ENCODE measurements at regions not wholly inside any gene's neighbourhood (a gene's known extent, or its start where the extent isn't known, plus 50 kb on each side); places are given as distances from the start of the nearest gene placed in this dataset.

DNA sequence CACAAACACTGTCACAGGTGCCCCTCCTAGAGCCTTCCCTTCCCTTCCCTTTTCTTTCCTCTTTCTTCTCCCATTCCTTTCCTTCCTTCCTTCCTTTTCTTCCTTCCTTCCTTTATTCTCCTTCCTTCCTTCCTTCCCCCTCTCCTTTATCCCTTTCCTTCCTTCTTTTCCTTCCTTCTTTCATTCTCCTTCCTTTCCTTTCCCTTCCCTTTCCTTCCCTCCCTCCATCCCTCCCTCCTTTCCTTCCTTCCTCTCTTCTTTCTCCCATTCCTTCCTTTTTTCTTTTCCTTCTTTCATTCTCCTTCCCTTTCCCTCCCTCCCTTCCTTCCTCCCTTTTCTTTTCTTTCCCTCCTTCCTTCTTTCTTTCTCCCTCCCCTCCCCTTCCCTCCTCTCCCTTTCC is 170.0 kb downstream of the ENGASE start:
- Histone ChIP-seq H3K36me3 (ENCODE audit: control insufficient read depth in 2 of 2, insufficient read depth in 2 of 2, low read length in 1 of 2) (no peaks in the 10 kb centered on the region), H3K4me1 (ENCODE audit: control insufficient read depth in 2 of 2, insufficient read depth in 2 of 2, low read length in 2 of 2) (no peaks in the 10 kb centered on the region), H3K27me3 (ENCODE audit: control insufficient read depth in 2 of 2, insufficient read depth in 1 of 2, low read length in 1 of 2) (peaks cover 0 to 15% of the 10 kb centered on the region in 2 donors), H3K9me3 (ENCODE audit: control insufficient read depth in 2 of 2, insufficient read depth in 1 of 2, low read length in 1 of 2) (no peaks in the 10 kb centered on the region), H3K27ac (ENCODE audit: low read depth in 1 of 2, low read length in 1 of 2) (no peak overlapping the region), H3K4me3 (ENCODE audit: low read length in 2 of 2) (no peak overlapping the region)
- DNase-seq (ENCODE audit: low read depth in 6 of 9, low spot score in 9 of 9) = no peak

DNA sequence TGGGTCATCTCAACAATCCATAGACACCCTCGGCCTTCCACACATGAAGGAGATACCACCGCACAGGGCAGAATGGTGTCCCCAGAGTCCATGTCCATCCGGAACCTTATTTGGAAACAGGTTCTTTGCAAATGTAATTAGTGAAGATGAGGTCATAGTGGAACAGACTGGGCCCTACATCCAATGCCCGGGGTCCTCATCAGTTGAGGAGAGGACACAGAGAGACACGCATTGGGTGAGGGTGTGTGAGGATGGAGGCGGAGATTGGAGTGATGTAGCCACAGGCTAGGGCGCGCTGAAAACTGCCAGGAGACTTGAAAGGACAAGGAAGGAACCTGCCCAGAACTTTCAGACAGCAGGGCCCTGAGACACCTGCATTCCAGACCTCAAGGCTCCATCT is 169.4 kb downstream of the ENGASE start:
- Histone ChIP-seq H3K9me3 (ENCODE audit: control insufficient read depth in 2 of 2, insufficient read depth in 1 of 2, low read length in 1 of 2) (no peaks in the 10 kb centered on the region), H3K36me3 (ENCODE audit: control insufficient read depth in 2 of 2, insufficient read depth in 2 of 2, low read length in 1 of 2) (no peaks in the 10 kb centered on the region), H3K27me3 (ENCODE audit: control insufficient read depth in 2 of 2, insufficient read depth in 1 of 2, low read length in 1 of 2) (peaks cover 0 to 10% of the 10 kb centered on the region in 2 donors), H3K4me1 (ENCODE audit: control insufficient read depth in 2 of 2, insufficient read depth in 2 of 2, low read length in 2 of 2) (no peaks in the 10 kb centered on the region), H3K27ac (ENCODE audit: low read depth in 1 of 2, low read length in 1 of 2) (no peak overlapping the region), H3K4me3 (ENCODE audit: low read length in 2 of 2) (no peak overlapping the region)
- 95% methylated on average over 8 of the region's 8 CpGs for WGBS
- no peak for DNase-seq (ENCODE audit: low read depth in 6 of 9, low spot score in 9 of 9)

DNA sequence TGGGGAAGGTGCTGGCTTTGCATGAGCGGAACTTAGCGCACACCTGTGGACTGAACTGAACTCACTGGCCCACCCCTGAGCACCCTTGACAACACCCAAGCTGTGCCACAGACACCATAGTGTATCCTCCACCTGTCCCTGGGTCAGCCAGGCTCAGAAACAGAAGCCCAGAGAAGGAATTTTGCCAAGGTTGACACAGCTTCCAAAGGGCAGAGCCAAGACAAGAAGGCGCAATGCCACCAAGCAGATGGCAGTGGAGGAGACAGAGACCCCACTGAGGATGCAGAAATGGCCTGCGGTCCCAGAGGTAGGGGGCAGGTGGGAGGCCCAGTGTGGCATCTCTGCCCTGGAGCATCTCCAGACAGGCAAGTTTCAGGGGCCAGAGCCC is 169.0 kb downstream of the ENGASE start:
- Histone ChIP-seq H3K27ac (ENCODE audit: low read depth in 1 of 2, low read length in 1 of 2) (no peak overlapping the region), H3K9me3 (ENCODE audit: control insufficient read depth in 2 of 2, insufficient read depth in 1 of 2, low read length in 1 of 2) (no peaks in the 10 kb centered on the region), H3K4me3 (ENCODE audit: low read length in 2 of 2) (no peak overlapping the region), H3K4me1 (ENCODE audit: control insufficient read depth in 2 of 2, insufficient read depth in 2 of 2, low read length in 2 of 2) (no peaks in the 10 kb centered on the region), H3K27me3 (ENCODE audit: control insufficient read depth in 2 of 2, insufficient read depth in 1 of 2, low read length in 1 of 2) (peaks cover 0 to 6% of the 10 kb centered on the region in 2 donors), H3K36me3 (ENCODE audit: control insufficient read depth in 2 of 2, insufficient read depth in 2 of 2, low read length in 1 of 2) (no peaks in the 10 kb centered on the region)
- 96% methylated on average over 4 of the region's 4 CpGs for WGBS
- no peak for DNase-seq (ENCODE audit: low read depth in 6 of 9, low spot score in 9 of 9)

DNA sequence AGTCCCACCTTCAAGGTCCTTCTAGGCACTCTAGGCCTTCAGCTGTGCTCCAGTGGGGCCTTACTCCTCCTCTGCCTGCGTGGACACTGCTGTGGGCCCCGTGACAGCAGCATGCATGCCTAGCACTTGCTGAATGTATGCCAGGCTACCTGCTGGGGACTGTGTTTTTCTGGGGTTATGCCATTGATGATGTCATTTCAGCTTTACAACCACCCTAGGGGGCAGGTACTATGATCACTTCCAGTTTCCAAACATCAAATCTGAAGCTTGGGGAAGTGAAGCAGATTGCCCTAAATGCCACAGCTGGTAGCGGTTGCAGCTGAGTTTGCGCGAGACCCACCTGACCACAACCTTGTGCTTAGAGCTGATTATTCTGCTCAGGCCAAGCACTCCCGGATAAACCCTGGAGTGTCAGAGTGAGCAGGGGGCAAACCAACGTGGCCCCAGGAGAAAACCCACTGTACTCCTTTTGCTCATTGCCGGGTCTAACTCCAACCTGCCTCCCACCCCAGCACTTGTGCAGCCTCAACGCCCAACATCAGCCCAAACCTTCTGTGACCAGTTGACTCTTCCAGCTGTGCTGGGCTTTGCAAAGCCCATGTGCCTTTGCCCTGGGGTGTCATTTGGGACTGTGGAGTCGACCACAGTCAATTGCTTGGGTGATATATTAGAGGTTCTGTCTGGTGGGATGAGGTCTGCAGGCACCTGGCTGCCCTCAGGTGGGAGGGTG is 168.4 kb downstream of the ENGASE start:
- Histone ChIP-seq H3K36me3 (ENCODE audit: control insufficient read depth in 2 of 2, insufficient read depth in 2 of 2, low read length in 1 of 2) (no peaks in the 10 kb centered on the region), H3K4me1 (ENCODE audit: control insufficient read depth in 2 of 2, insufficient read depth in 2 of 2, low read length in 2 of 2) (no peaks in the 10 kb centered on the region), H3K27me3 (ENCODE audit: control insufficient read depth in 2 of 2, insufficient read depth in 1 of 2, low read length in 1 of 2) (peaks cover 0 to 5% of the 10 kb centered on the region in 2 donors), H3K4me3 (ENCODE audit: low read length in 2 of 2) (no peak overlapping the region), H3K9me3 (ENCODE audit: control insufficient read depth in 2 of 2, insufficient read depth in 1 of 2, low read length in 1 of 2) (no peaks in the 10 kb centered on the region), H3K27ac (ENCODE audit: low read depth in 1 of 2, low read length in 1 of 2) (no peak overlapping the region)
- WGBS = 56% methylated on average over 10 of the region's 10 CpGs
- peak in 1 of 9 donors; percentile 6 for DNase-seq (ENCODE audit: low read depth in 6 of 9, low spot score in 9 of 9)

DNA sequence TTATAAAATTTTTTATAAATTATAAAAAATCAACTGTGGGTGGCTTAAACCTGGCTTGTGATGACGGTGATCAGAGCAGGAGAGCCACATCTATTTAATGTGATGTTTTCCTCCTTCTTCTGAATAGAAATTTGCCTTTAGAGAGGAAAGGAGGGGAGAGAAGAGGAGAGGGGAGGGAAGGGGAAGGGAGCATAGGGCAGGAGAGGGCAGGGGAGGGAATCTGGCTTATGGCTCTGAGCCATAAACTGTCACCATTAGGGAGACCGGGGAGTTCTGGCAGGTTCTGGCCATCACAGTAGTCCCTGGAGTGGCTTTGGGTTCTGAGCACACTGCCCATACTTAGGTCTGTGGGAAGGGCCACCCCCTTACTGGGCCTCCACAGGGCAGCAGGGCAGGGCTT is 167.8 kb downstream of the ENGASE start:
- Histone ChIP-seq H3K4me1 (ENCODE audit: control insufficient read depth in 2 of 2, insufficient read depth in 2 of 2, low read length in 2 of 2) (no peaks in the 10 kb centered on the region), H3K4me3 (ENCODE audit: low read length in 2 of 2) (no peak overlapping the region), H3K27ac (ENCODE audit: low read depth in 1 of 2, low read length in 1 of 2) (no peak overlapping the region), H3K36me3 (ENCODE audit: control insufficient read depth in 2 of 2, insufficient read depth in 2 of 2, low read length in 1 of 2) (no peaks in the 10 kb centered on the region), H3K9me3 (ENCODE audit: control insufficient read depth in 2 of 2, insufficient read depth in 1 of 2, low read length in 1 of 2) (no peaks in the 10 kb centered on the region), H3K27me3 (ENCODE audit: control insufficient read depth in 2 of 2, insufficient read depth in 1 of 2, low read length in 1 of 2) (peaks cover 0 to 2% of the 10 kb centered on the region in 2 donors)
- no peak for DNase-seq (ENCODE audit: low read depth in 6 of 9, low spot score in 9 of 9)
- 81% methylated on average over 2 of the region's 2 CpGs for WGBS

DNA sequence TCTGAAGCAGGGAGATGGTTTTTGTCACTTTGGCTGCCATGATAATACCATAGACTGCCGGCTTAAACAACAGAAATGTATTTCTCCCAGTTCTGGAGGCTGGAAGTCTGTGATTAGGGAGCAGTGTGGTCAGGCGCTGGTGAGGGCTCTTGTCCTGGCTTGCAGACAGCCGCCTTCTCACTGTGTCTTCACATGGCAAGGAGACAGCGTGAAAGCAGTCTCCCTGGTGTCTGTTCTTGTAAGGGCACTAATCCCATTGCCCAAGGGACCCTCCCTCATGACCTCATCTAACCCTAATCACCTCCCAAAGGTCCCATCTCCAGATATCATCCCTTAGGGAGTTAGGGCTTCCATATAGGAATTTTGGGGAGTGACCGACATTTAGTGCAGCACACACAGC is 167.0 kb downstream of the ENGASE start:
- Histone ChIP-seq H3K4me1 (ENCODE audit: control insufficient read depth in 2 of 2, insufficient read depth in 2 of 2, low read length in 2 of 2) (no peaks in the 10 kb centered on the region), H3K36me3 (ENCODE audit: control insufficient read depth in 2 of 2, insufficient read depth in 2 of 2, low read length in 1 of 2) (no peaks in the 10 kb centered on the region), H3K4me3 (ENCODE audit: low read length in 2 of 2) (no peak overlapping the region), H3K27ac (ENCODE audit: low read depth in 1 of 2, low read length in 1 of 2) (no peak overlapping the region), H3K9me3 (ENCODE audit: control insufficient read depth in 2 of 2, insufficient read depth in 1 of 2, low read length in 1 of 2) (no peaks in the 10 kb centered on the region), H3K27me3 (ENCODE audit: control insufficient read depth in 2 of 2, insufficient read depth in 1 of 2, low read length in 1 of 2) (peaks cover 0 to 2% of the 10 kb centered on the region in 2 donors)
- 93% methylated on average over 5 of the region's 5 CpGs for WGBS
- DNase-seq (ENCODE audit: low read depth in 6 of 9, low spot score in 9 of 9) = no peak

DNA sequence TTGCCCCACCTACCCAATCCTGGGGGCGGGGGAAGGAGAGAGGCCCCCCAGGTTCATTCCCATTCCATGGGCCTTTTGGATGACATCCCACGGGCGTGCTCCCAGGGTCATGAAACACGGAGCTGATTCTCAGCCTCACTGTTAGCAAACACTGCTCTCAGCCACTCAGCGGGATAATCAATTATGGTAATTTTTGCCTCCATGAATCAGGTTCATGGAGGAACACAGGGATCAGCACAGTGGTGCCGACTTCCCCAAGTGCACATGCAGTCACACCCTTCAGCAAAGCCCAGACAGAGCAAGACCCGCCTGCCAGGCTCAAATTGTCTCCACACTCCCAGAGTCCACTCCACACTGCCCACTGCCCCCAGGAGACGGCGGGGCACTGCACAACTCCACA is 164.6 kb downstream of the ENGASE start:
- H3K4me1 ChIP-seq (ENCODE audit: control insufficient read depth in 2 of 2, insufficient read depth in 2 of 2, low read length in 2 of 2) = no peaks in the 10 kb centered on the region
- H3K27me3 ChIP-seq (ENCODE audit: control insufficient read depth in 2 of 2, insufficient read depth in 1 of 2, low read length in 1 of 2) = peaks cover 0 to 2% of the 10 kb centered on the region in 2 donors
- H3K9me3 ChIP-seq (ENCODE audit: control insufficient read depth in 2 of 2, insufficient read depth in 1 of 2, low read length in 1 of 2) = no peaks in the 10 kb centered on the region
- 87% methylated on average over 9 of the region's 9 CpGs for WGBS
- DNase-seq (ENCODE audit: low read depth in 6 of 9, low spot score in 9 of 9) = no peak
- H3K4me3 ChIP-seq (ENCODE audit: low read length in 2 of 2) = no peak overlapping the region
- H3K27ac ChIP-seq (ENCODE audit: low read depth in 1 of 2, low read length in 1 of 2) = no peak overlapping the region
- H3K36me3 ChIP-seq (ENCODE audit: control insufficient read depth in 2 of 2, insufficient read depth in 2 of 2, low read length in 1 of 2) = no peaks in the 10 kb centered on the region

DNA sequence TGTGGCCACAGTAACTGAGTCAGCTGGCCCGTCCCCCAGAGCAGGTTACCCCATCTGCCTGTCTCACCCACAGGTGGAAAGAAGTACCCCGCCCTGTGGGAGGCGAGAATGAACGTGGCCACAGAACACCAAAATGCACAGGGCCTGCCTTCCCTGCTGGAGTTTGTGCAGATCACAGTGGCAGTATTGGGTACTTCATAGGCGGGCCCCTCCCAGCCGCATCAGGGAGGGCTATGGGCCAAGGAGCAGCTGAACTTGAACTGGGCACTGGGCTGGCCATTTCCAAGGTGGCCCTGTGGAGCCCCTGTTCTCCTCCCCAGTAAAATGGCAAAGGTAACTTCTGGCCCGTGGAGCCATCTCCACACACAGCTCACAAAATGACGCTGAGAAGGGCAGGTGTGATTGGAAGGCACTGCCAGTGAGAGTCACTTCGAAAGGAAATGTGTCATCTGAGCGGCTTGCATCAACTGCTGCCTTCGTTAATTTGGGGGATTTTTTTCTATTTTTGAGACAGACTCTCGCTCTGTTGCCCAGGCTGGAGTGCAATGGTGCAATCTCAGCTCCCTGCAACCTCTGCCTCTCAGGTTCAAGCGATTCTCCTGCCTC is 162.9 kb downstream of the ENGASE start:
- WGBS = 89% methylated on average over 13 of the region's 13 CpGs
- Histone ChIP-seq H3K4me3 (ENCODE audit: low read length in 2 of 2) (no peak overlapping the region), H3K27me3 (ENCODE audit: control insufficient read depth in 2 of 2, insufficient read depth in 1 of 2, low read length in 1 of 2) (peaks cover 0 to 2% of the 10 kb centered on the region in 2 donors), H3K4me1 (ENCODE audit: control insufficient read depth in 2 of 2, insufficient read depth in 2 of 2, low read length in 2 of 2) (no peaks in the 10 kb centered on the region), H3K27ac (ENCODE audit: low read depth in 1 of 2, low read length in 1 of 2) (no peak overlapping the region), H3K9me3 (ENCODE audit: control insufficient read depth in 2 of 2, insufficient read depth in 1 of 2, low read length in 1 of 2) (no peaks in the 10 kb centered on the region), H3K36me3 (ENCODE audit: control insufficient read depth in 2 of 2, insufficient read depth in 2 of 2, low read length in 1 of 2) (no peaks in the 10 kb centered on the region)
- no peak for DNase-seq (ENCODE audit: low read depth in 6 of 9, low spot score in 9 of 9)

DNA sequence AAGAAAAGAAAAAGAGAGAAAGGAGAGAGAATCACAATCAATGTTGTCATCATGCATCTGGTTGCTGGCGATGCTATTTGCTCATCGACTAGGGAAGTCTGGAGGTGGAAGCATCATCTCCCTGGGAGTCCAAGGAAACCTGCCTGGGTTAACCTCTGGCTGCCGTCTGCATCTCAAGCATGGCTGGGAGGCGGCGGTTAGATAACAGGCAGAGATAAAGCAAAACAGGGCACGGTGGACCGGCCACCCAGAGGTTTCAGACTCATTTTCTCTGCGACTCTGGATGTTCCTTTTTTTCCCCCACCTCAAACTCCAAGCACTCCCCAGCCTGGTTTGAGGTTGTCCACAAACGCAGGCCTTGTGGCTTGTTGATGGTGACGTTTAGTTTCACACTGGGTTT is 161.2 kb downstream of the ENGASE start:
- WGBS = 54% methylated on average over 10 of the region's 10 CpGs
- Histone ChIP-seq H3K27me3 (ENCODE audit: control insufficient read depth in 2 of 2, insufficient read depth in 1 of 2, low read length in 1 of 2) (peaks cover 0 to 2% of the 10 kb centered on the region in 2 donors), H3K9me3 (ENCODE audit: control insufficient read depth in 2 of 2, insufficient read depth in 1 of 2, low read length in 1 of 2) (no peaks in the 10 kb centered on the region), H3K4me3 (ENCODE audit: low read length in 2 of 2) (no peak overlapping the region), H3K4me1 (ENCODE audit: control insufficient read depth in 2 of 2, insufficient read depth in 2 of 2, low read length in 2 of 2) (no peaks in the 10 kb centered on the region), H3K36me3 (ENCODE audit: control insufficient read depth in 2 of 2, insufficient read depth in 2 of 2, low read length in 1 of 2) (no peaks in the 10 kb centered on the region), H3K27ac (ENCODE audit: low read depth in 1 of 2, low read length in 1 of 2) (no peak overlapping the region)
- no peak for DNase-seq (ENCODE audit: low read depth in 6 of 9, low spot score in 9 of 9)

Data from thymus (tissue), 11 donors.